ENCODE measurements at regions not wholly inside any gene's neighbourhood (a gene's known extent, or its start where the extent isn't known, plus 50 kb on each side); places are given as distances from the start of the nearest gene placed in this dataset.

- Mint-ChIP-seq H3K4me3 (no peak overlapping the region), H3K36me3 (ENCODE audit: low read depth) (no peaks in the 10 kb centered on the region), H3K4me1 (ENCODE audit: low read depth) (no peaks in the 10 kb centered on the region), H3K27ac (no peak overlapping the region), H3K9me3 (no peaks in the 10 kb centered on the region), H3K27me3 (ENCODE audit: insufficient read depth) (no peaks in the 10 kb centered on the region; the same call in 1 of the 2 replicates)
- TF ChIP-seq CTCF (IDR thresholded peaks at IDR 0.05): no peak
- no peak for DNase-seq
These were observed 154.0 kb upstream of the TENT5D start for GRCh38 chrX:80266287-80266686.

GRCh38 chrX:80266979-80267378 is 153.3 kb upstream of the TENT5D start:
- Mint-ChIP-seq H3K4me3 (no peak overlapping the region), H3K9me3 (no peaks in the 10 kb centered on the region), H3K27me3 (ENCODE audit: insufficient read depth) (no peaks in the 10 kb centered on the region; the same call in 1 of the 2 replicates), H3K36me3 (ENCODE audit: low read depth) (no peaks in the 10 kb centered on the region), H3K4me1 (ENCODE audit: low read depth) (no peaks in the 10 kb centered on the region), H3K27ac (no peak overlapping the region)
- DNase-seq: no peak
- TF ChIP-seq CTCF (IDR thresholded peaks at IDR 0.05): no peak

- Mint-ChIP-seq H3K4me1 (ENCODE audit: low read depth) (no peaks in the 10 kb centered on the region), H3K9me3 (no peaks in the 10 kb centered on the region), H3K27ac (no peak overlapping the region), H3K36me3 (ENCODE audit: low read depth) (no peaks in the 10 kb centered on the region), H3K4me3 (no peak overlapping the region), H3K27me3 (ENCODE audit: insufficient read depth) (no peaks in the 10 kb centered on the region; the same call in 1 of the 2 replicates)
- no peak for DNase-seq
- no peak for TF ChIP-seq CTCF (IDR thresholded peaks at IDR 0.05)
These were observed 152.5 kb upstream of the TENT5D start for GRCh38 chrX:80267790-80268189.

GRCh38 chrX:80282535-80282934 is 137.7 kb upstream of the TENT5D start:
- H3K27me3 Mint-ChIP-seq (ENCODE audit: insufficient read depth): no peaks in the 10 kb centered on the region; the same call in 1 of the 2 replicates

GRCh38 chrX:80285131-80285773 is 135.0 kb upstream of the TENT5D start:
- Mint-ChIP-seq H3K4me1 (ENCODE audit: low read depth) (no peaks in the 10 kb centered on the region), H3K27me3 (ENCODE audit: insufficient read depth) (no peaks in the 10 kb centered on the region; the same call in 1 of the 2 replicates), H3K36me3 (ENCODE audit: low read depth) (no peaks in the 10 kb centered on the region), H3K27ac (no peak overlapping the region), H3K4me3 (no peak overlapping the region), H3K9me3 (no peaks in the 10 kb centered on the region; the same call in 1 of the 2 replicates)
- peak; percentile 49; the same call in 1 of the 2 replicates for TF ChIP-seq CTCF (IDR thresholded peaks at IDR 0.05)
- DNase-seq: peak; percentile 13

More at GRCh38 chrX:80282535-80282934, 137.7 kb upstream of the TENT5D start:
- Mint-ChIP-seq H3K4me3 (no peak overlapping the region), H3K4me1 (ENCODE audit: low read depth) (no peaks in the 10 kb centered on the region), H3K9me3 (no peaks in the 10 kb centered on the region; the same call in 1 of the 2 replicates), H3K36me3 (ENCODE audit: low read depth) (no peaks in the 10 kb centered on the region), H3K27ac (no peak overlapping the region)
- no peak for DNase-seq
- peak; percentile 72 for TF ChIP-seq CTCF (IDR thresholded peaks at IDR 0.05)

All from HFFc6 (cell line).